Astrocyte of the spinal cord (primary cell): ENCODE measurements at regions not wholly inside any gene's neighbourhood (a gene's known extent, or its start where the extent isn't known, plus 50 kb on each side); places are given as distances from the start of the nearest gene placed in this dataset.
A peak's percentile ranks its signal among the peaks of the same experiment; 100 is the strongest.

ENCODE experiments used
- DNase-seq: peaks from one replicate; pipeline ENCODE4 v3.0.0; 2011; ENCODE audit warnings: low read depth, low spot score
- H3K4me3 ChIP-seq: 2 replicates; pipeline ENCODE4 v1.5.1; 2011; ENCODE audit warnings: low read depth, mild to moderate bottlenecking, low read length, moderate library complexity
- CTCF ChIP-seq: IDR thresholded peaks from 2 replicates; pipeline ENCODE4 v1.5.1; 2012; ENCODE audit warnings: low read depth, mild to moderate bottlenecking, low read length, inconsistent platforms
- in situ Hi-C: cut with HindIII; loops from 2 replicates; pipeline ENCODE4 v1.10.0; 2017; ENCODE audit warnings: low sequenced_read_pairs

GRCh38 chr5:67591491-67591890 lies 394.9 kb upstream of the CD180 start:
- H3K4me3 ChIP-seq, result no peak overlapping the region
- no peak for TF ChIP-seq CTCF
- DNase-seq, result no peak
- in situ Hi-C loops, result no loop called here

GRCh38 chr5:67588389-67588788 lies 391.8 kb upstream of the CD180 start:
- TF ChIP-seq CTCF, result no peak
- H3K4me3 ChIP-seq, result no peak overlapping the region
- in situ Hi-C loops, result no loop called here
- peak; percentile 9 for DNase-seq

- no peak for TF ChIP-seq CTCF
- in situ Hi-C loops, result no loop called here
- H3K4me3 ChIP-seq, result no peak overlapping the region
- DNase-seq, result peak; percentile 9
Observed at GRCh38 chr5:67581203-67581602, 384.6 kb upstream of the CD180 start.

GRCh38 chr5:67578011-67578410 lies 381.4 kb upstream of the CD180 start:
- no peak for DNase-seq
- TF ChIP-seq CTCF, result no peak
- H3K4me3 ChIP-seq, result no peak overlapping the region
- in situ Hi-C loops, result no loop called here

GRCh38 chr5:67577424-67577823 lies 380.8 kb upstream of the CD180 start:
- in situ Hi-C loops, result no loop called here
- DNase-seq, result peak; percentile 72

GRCh38 chr5:67576112-67576511 lies 379.5 kb upstream of the CD180 start:
- no peak for DNase-seq
- TF ChIP-seq CTCF, result no peak
- no peak overlapping the region for H3K4me3 ChIP-seq
- in situ Hi-C loops, result no loop called here

More at GRCh38 chr5:67577424-67577823, 380.8 kb upstream of the CD180 start:
- no peak for TF ChIP-seq CTCF
- H3K4me3 ChIP-seq, result no peak overlapping the region

- no peak overlapping the region for H3K4me3 ChIP-seq
- in situ Hi-C loops, result no loop called here
- no peak for TF ChIP-seq CTCF
- no peak for DNase-seq
Observed at GRCh38 chr5:67575087-67575486, 378.5 kb upstream of the CD180 start.
